HCEC 1CT (cell line): ENCODE measurements at regions not wholly inside any gene's neighbourhood (a gene's known extent, or its start where the extent isn't known, plus 50 kb on each side); places are given as distances from the start of the nearest gene placed in this dataset.

Experiments used
- DNase-seq: peaks from one replicate; pipeline ENCODE4 v3.0.0-alpha.2; 2017

DNA sequence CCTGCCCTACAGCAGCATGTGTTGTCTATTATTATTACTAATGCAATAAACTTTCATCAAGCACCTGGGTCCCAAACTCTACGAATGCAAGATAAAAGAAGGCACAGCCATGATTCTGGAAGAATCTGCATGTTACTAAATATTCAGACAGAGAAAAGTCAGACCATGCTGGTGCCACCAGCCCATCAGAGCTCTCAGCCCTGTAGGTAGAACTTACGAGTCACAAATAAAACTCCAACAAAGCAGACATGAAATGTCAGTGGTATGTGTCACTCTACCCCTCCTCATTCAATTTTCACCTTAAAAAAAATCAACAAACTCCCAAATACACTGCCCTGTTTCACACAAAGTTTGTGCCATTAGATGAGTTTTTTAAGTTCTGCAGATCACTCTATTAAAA, 62.4 kb upstream of the TIAM1 start:
- no peak for DNase-seq

DNA sequence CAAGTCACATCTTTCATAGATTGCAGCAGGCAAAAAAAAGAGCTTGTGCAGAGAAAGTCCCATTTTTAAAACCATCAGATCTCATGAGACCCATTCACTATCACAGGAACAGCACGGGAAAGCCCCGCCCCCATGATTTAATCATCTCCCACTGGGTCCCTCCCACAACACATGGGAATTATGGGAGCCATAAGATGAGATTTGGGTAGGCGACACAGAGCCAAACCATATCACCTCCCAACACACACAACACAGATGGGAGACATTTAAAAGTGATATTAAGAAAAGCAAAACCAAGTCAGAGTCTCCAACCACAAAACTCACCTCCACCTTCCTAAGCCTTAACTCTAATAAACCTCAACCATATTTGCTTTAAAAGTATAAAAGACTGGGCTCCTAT, 61.5 kb upstream of the TIAM1 start:
- no peak for DNase-seq

DNA sequence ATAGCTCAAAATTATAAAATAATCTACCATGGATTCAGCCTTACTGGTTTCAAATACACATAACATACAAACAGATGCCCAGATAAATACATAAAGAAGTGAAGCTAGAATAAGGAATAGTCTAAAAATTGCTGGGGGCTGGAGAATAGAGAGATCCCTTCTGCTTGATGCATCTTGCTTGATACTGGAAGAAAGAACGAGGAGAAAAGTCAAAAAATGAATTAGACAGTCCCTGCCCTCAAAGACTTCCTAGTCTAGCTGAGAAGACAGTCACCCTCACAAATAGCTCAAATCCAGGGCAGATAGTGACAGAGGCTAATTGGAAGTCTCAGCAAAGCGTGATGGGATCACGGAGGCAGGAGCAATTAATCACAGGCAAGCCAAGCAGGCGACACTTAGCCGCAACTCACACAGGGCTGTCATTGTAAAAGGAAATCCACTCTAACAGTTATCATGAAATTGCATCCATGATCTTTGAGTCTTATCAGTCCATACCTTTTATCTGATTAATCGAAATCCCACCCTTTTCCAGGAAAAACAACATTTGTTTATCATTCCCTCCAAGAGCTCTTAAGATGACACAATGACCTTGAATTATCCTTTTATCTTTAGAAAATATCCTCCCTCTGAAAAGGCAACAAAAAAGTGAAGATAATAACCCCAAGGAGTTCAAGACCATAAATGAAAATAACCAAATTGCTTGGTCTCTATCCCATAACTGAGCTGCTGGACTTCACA, 59.7 kb upstream of the TIAM1 start:
- no peak for DNase-seq

DNA sequence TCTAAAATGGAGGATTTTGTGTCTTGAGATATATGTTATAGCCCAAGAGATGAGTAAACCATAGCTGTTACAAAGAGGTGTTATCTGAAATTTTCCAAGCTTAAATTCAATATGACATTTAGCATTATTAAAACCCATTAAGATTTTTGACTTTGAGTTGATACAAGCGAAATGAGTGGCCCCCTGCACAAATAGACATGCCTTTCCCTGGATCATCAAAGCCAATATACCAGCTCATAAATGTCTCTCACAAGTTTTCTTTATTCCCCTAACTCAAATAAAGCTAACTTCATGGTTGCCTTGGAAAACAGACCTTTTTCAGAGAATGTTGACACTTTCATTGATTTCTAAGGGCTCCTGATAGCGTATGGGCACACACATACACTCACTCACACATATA, 55.5 kb upstream of the TIAM1 start:
- no peak for DNase-seq

DNA sequence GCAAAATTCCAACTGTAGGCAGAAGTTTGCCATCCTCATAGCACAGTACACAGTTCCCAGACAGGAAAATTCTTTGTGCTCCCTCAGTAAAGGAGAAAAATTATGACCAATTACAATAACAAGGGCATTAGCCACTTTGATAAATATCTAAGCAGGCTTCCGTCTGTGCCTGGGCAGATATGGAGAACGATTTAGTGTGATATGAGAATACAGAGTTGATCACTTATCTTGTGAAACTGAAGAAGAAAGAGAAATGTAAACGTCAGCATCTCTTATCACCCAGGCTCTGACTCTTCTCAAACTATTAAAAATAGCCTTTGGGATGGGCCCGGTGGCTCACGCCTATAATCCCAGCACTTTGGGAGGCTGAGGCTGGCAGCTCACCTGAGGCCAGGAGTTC, 54.5 kb upstream of the TIAM1 start:
- no peak for DNase-seq

DNA sequence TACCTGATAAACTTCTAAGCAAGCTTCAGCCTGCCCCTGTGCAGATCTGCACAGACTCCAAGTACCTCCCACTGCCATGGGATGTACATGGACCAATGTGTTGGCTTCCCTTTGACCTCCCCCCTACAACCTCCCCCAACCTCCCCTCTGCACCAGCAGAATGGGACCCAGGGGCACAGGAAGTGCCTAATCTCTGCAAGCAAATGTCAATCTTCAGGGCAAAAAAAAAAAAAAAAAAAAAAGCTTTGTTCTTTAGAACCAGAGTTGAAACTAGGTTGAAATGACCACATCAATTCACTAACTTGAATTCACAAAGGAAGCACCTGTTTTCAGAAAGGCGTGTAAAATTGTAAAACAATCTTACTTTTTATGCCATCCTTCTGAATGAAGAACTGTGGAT, 53.9 kb upstream of the TIAM1 start:
- DNase-seq: no peak

DNA sequence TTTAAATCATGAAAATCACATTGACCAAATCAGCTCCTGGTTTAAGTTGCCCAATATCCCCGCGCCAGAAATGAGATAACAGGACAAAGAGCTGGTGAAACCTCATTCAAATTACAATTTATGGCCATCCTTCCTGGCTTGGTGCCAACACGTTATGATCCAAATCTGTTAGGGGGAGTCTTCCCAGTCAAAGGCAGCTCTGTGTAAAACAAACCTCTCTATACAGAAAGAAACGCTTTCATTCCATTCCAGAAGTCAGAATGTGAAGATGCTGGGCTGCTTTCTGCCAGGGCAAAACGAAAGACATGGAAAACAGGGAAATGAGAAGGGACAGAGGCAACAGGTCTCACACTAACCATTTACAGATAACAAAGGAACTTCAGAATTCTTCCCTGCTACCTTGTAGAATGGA, 53.5 kb upstream of the TIAM1 start:
- no peak for DNase-seq

DNA sequence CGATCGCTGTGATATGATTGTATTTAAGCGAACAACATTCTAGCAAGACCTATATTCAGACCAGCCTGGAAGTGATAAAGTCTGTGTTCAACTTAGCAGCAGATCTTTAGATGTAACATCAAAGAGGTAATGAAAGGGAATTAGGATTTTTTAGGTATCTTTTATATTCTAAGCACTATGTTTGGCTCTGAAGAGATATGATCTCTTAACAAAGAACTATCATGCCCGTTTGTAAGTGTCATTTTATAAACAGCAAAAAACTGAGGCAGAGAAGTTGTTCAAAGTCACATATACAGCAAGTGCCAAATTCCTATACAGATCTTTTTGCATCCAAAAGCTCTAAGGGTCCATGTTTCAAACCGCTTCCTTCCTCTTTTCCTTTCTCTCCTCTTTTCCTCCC, 53.0 kb upstream of the TIAM1 start:
- no peak for DNase-seq

DNA sequence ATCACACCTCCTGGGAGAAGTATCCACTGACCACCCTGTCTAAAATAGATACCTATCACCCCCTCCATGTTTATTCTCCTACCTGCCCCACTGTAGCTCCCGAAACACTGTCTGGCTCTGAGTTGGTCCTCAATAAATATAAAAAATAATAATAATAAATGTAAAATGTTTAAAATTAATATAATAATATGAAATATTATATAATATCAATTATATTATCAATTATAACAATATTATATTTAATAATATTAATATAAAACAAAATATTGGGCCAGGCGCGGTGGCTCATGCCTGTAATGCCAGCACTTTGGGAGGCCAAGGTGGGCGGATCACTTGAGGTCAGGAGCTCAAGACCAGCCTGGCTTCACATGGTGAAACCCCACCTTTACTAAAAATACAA, 52.3 kb upstream of the TIAM1 start:
- no peak for DNase-seq

DNA sequence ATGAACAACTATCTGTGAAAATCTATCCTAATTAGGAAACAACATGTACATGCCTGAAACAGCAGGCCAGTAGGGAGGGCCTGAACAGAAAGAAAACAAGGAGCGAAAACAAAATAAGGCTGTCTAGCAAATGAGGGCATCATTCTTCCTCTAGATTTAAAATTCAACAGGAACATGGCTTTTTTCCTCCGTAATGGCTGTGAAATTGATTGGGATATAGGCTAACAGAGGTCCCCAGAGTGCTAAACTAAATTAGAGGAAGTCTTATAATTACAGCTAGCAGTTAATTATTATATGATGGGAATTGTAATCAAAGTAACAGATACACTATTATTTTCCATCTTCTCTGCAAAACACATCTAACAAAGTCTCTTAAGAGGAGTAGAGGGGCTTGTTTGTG, 51.7 kb upstream of the TIAM1 start:
- no peak for DNase-seq

DNA sequence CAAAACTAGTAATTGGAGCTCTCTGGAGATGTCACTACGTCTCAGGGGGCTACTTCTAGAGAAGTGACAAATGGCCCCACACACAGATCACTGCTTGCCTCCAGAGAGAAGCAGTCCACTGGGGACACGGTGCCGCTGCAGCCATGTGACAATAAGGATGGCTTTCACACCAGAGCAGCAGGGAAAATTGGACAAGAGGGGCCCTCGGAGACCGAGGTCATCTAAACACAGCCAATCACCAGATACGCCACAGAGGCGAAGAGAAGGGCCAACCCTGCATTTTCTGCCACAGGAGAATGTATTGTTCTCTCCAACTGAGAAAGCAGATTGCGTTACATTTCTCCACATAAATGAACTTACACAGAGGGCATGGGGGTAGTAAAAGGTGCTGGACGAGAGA, 51.2 kb upstream of the TIAM1 start:
- no peak for DNase-seq

DNA sequence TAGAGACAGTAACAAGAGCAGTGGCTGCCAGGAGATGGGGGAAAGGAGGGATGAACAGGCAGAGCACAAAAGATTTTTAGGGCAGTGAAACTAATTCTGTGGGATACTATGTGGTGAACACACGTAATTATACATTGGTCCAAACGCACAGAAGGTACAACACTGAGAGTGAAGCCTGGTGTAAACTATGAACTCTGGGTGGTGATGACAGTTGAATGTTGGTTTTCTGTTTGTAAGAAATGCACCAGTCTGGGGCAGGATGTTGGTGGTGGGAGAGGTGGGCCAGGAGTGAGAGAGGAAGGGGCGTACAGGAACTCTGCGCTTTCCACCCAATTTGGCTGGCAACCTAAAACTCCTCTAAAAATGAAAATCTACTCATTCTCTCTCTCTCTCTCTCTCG, 50.2 kb upstream of the TIAM1 start:
- DNase-seq: no peak
